Activated CD4-positive, alpha-beta T cell treated with anti-CD3 and anti-CD28 coated beads, Interleukin-2, Interleukin-4, amounts not matched to agents 100 ng/mL and 50 ng/mL, durations not matched to agents 16 hours and 8 hours (primary cell): ENCODE measurements at regions not wholly inside any gene's neighbourhood (a gene's known extent, or its start where the extent isn't known, plus 50 kb on each side); places are given as distances from the start of the nearest gene placed in this dataset.
A peak's percentile ranks its signal among the peaks of the same experiment; 100 is the strongest.
"Not testable (repeated sequence)": the region's sequence is repeated elsewhere in the genome, so short reads cannot be mapped to it uniquely, and the experiment has no call there.

Source experiments
- DNase-seq: peaks from one replicate; pipeline ENCODE4 v3.0.0-alpha.2; 2020; ENCODE audit warnings: low spot score

DNA sequence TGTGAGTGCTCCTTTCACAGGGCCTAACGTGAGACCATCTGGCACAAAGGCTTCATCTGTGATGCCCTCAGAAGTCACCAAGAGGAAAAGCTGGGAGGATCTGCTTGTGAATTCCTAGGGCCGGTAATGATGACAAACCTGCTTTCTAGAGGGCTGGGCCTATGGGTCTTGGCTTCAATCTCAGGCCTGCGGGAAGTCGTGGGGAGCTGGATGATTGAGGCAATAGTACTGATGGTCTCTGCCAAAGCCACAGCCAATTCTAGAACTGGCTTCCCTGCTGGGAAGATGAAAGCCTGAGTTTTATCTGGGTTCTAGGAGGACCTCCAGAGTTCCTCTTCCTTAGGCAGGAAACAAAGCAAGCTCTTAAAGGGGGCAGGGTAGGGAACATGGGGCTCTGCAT lies 102.7 kb downstream of the TMEM215 start:
- no peak for DNase-seq

DNA sequence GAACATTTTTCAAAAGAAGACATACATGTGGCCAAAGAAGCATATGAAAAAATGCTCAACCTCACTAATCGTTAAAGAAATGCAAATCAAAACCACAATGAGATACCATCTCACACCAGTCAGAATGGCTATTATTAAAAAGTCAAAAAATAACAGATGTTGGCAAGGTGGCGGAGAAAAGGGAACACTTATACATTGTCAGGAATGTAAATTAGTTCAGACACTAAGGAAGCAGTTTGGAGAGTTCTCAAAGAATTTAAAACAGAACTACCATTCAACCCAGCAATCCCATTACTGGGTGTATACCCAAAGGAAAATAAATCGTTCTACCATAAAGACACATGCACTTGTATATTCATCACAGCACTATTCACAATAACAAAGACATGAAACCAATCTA lies 106.9 kb downstream of the APTX start:
- not testable (repeated sequence) for DNase-seq

DNA sequence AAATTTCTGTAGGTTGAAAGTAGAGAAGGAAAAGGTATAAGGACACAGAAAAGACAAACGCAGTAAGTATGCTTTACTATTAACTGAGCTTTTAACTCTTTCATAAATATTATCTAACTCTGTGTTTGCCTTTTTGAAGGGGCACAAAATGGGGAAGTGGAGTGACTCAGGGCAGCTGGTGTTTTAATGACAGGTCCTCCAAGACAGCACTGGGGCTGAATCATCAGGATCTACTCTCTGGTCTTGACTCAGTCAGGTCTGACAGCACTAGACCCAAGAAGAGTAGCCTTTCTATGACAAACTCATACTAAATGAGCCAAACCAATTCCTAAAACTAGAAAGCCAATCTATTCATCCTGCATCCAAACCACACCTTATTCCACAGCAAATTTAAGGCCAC lies 102.2 kb downstream of the APTX start:
- peak; percentile 2 for DNase-seq

DNA sequence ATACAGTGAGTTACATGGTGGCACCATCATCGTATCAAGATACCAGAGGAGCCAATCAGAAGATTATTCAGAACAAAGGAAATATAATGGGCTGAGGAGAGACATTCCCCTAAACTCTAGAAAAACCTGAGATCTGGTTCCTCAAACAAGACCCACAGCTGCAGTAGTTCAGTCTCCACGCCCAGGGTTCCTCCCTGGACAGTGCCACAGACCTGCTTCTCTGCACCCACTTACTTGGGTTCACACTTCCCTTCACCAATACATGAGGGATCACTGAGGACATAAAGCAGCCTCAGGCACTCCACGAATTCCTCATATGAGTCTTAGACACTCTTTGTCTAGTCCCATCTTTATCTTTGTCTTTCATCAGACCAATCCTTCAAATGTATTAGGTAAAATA lies 101.7 kb downstream of the APTX start:
- no peak for DNase-seq

DNA sequence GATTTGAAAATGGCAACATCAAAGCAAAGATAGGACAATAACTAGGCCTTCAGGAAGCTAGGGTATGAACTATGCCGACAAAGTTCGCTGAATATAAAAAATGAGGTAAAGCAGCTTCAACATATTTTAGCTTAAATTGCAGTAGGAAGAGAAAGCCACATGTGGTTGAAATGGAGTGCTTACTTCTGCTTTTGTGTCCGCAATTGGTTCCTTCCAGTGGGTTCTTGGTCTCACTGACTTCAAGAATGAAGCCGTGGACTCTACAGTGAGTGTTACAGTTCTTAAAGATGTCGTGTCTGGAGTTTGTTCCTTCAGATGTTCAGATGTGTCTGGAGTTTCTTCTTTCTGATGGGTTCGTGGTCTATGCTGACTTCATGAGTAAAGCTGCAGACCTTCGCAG lies 95.2 kb downstream of the APTX start:
- DNase-seq, result no peak

DNA sequence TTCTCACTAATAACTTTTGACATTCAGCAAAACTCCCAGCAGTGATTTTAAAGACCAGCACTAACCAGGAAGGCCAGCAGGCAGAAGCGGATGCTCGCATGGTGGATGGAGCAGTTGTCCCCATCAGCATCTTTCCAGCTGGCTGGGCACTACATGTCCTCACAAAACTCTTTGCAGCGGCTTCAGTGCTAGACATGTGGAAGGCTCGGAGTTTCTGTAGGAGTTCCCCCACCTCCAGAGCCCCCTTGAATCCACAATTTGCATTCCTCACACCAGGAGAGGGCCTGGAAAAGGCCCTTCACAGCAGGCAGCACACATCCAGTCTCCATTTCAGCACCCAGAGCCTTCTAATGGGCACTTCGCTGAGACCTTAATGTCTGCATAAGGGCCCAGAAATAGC lies 85.6 kb downstream of the APTX start:
- no peak for DNase-seq

DNA sequence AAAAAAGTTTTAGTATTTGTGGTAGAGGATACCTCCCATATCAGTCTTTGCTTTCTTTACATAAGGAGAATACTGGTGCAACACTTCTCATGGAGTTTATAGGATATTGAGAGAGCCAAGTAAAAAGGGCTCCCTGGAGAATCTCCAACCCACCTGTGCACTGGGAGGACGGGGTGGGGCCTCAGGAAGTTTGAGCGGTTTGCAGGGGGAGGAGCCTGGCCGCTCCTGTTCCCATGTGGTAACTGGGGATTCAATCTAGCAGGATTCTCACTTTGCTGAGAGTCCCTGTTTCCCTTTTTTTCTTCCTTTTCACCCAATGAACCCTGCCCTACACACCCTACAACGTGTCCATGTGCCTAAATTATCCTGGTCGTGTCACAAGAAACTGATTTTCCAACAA lies 82.8 kb downstream of the APTX start:
- DNase-seq, result no peak
